GM19328 (cell line): ENCODE measurements at regions not wholly inside any gene's neighbourhood (a gene's known extent, or its start where the extent isn't known, plus 50 kb on each side); places are given as distances from the start of the nearest gene placed in this dataset.

Experiments
- ATAC-seq: cut with Tn5 transposase; IDR thresholded peaks from one replicate; pipeline ENCODE4 v1.9.1; 2021; ENCODE audit warnings: mild to moderate bottlenecking, moderate library complexity; ENCODE audit not compliant: unreplicated experiment

GRCh38 chr18:39801848-39802247, 2153.2 kb upstream of the PIK3C3 start:
- no peak for ATAC-seq

GRCh38 chr18:39801010-39801409, 2154.0 kb upstream of the PIK3C3 start:
- no peak for ATAC-seq

GRCh38 chr18:39799006-39799405, 2156.0 kb upstream of the PIK3C3 start:
- ATAC-seq, result no peak

GRCh38 chr18:39796393-39796792, 2158.6 kb upstream of the PIK3C3 start:
- ATAC-seq, result no peak

GRCh38 chr18:39795350-39795749, 2159.7 kb upstream of the PIK3C3 start:
- ATAC-seq, result no peak

GRCh38 chr18:39793609-39794008, 2161.4 kb upstream of the PIK3C3 start:
- no peak for ATAC-seq

GRCh38 chr18:39788383-39788782, 2166.7 kb upstream of the PIK3C3 start:
- ATAC-seq, result no peak

GRCh38 chr18:39786477-39786876, 2168.6 kb upstream of the PIK3C3 start:
- ATAC-seq, result no peak

GRCh38 chr18:39784541-39784940, 2170.5 kb upstream of the PIK3C3 start:
- ATAC-seq, result no peak

- ATAC-seq, result no peak
Measured at GRCh38 chr18:39781565-39781964, 2173.5 kb upstream of the PIK3C3 start.

GRCh38 chr18:39780774-39781173, 2174.3 kb upstream of the PIK3C3 start:
- no peak for ATAC-seq

GRCh38 chr18:39779926-39780325, 2175.1 kb upstream of the PIK3C3 start:
- no peak for ATAC-seq

GRCh38 chr18:39776766-39777165, 2178.3 kb upstream of the PIK3C3 start:
- ATAC-seq, result no peak

GRCh38 chr18:39774957-39775598, 2180.0 kb upstream of the PIK3C3 start:
- ATAC-seq, result no peak

GRCh38 chr18:39773646-39774045, 2181.4 kb upstream of the PIK3C3 start:
- no peak for ATAC-seq

- no peak for ATAC-seq
Measured at GRCh38 chr18:39772155-39772919, 2182.7 kb upstream of the PIK3C3 start.

GRCh38 chr18:39770399-39770798, 2184.6 kb upstream of the PIK3C3 start:
- ATAC-seq, result no peak

GRCh38 chr18:39764873-39765272, 2190.2 kb upstream of the PIK3C3 start:
- ATAC-seq, result no peak

- no peak for ATAC-seq
Measured at GRCh38 chr18:39761273-39761672, 2193.8 kb upstream of the PIK3C3 start.

GRCh38 chr18:39759926-39760325, 2194.3 kb upstream of the CELF4 start:
- ATAC-seq, result no peak

GRCh38 chr18:39753178-39753577, 2187.6 kb upstream of the CELF4 start:
- ATAC-seq, result no peak

GRCh38 chr18:39752351-39752750, 2186.8 kb upstream of the CELF4 start:
- no peak for ATAC-seq

- no peak for ATAC-seq
Measured at GRCh38 chr18:39751921-39752320, 2186.3 kb upstream of the CELF4 start.
